ENCODE measurements at regions not wholly inside any gene's neighbourhood (a gene's known extent, or its start where the extent isn't known, plus 50 kb on each side); places are given as distances from the start of the nearest gene placed in this dataset.

DNA sequence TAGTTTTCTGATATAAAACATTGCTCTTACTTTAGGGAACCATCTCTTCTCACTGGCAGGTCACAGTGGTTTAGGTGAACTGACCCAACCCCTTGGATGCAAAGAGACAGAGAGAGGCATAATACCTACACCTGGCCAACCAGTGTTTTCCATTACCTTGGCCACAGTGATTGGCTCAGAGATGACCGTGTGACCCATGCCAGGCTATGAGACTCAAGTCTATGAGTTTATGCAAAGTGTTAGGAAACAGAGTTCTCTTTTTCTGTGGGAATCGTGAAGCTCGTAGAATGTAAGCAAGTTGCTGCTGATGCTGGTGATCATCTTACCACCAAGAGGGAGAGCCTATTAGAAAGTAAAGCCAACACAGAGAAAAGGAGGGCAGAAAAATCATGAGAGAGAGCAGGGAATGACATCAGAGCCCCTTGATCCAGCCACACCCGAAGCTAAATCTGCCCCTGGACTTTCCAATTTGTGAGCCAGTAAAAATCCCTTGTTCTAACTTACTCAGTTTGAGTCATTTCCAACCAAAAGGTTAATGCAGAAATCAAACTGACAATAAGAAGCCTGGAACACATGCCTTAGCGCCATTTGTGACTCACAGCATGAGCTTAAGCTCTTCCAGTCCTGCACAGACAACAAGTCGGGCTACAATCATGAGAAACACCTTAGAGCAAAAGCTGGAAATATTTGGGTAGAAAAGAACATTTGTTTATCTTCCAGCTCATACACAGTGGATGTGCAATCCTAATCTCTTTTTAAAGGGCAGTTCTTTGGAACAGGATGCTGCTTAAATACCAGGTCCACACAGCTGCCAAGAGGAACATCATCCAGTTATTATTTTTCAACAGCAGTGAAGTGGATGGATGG, 81.3 kb upstream of the KAZN start:
- Histone ChIP-seq H3K4me2 (replicated peaks; ENCODE audit: low read depth, low read length, poor library complexity, severe bottlenecking) (no peak overlapping the region), H3K4me1 (ENCODE audit: control insufficient read depth in 2 of 2, insufficient read depth in 2 of 2, low read length in 2 of 2) (no peaks in the 10 kb centered on the region), H4K20me1 (ENCODE audit: control insufficient read depth, insufficient read depth, low read length, poor library complexity, severe bottlenecking) (no peaks in the 10 kb centered on the region), H3K9ac (ENCODE audit: low read length) (no peak overlapping the region), H3K79me2 (ENCODE audit: control insufficient read depth, insufficient read depth, low read length) (no peaks in the 10 kb centered on the region), H2AFZ (ENCODE audit: insufficient read depth, low read depth, low read length, poor library complexity, severe bottlenecking) (no peak overlapping the region), H3K36me3 (replicated peaks in 1 of 2; ENCODE audit: control extremely low read depth in 1 of 2, control insufficient read depth in 1 of 2, extremely low read depth in 1 of 2, insufficient read depth in 2 of 2, low read length in 1 of 2) (no peaks in the 10 kb centered on the region), H3K9me3 (ENCODE audit: control extremely low read depth in 1 of 3, control insufficient read depth in 2 of 3, insufficient read depth in 1 of 3, low read length in 2 of 3) (no peaks in the 10 kb centered on the region), H3K4me3 (ENCODE audit: control extremely low read depth in 1 of 5, extremely low read depth in 1 of 5, insufficient read depth in 1 of 5, low read depth in 2 of 5, low read length in 4 of 5) (no peak overlapping the region), H3K27me3 (replicated peaks in 1 of 4; ENCODE audit: control extremely low read depth in 1 of 4, control insufficient read depth in 3 of 4, insufficient read depth in 4 of 4, low read length in 3 of 4) (no peaks in the 10 kb centered on the region), H3K27ac (ENCODE audit: low read length in 2 of 2) (no peak overlapping the region)
- H3K27me3 Mint-ChIP-seq = peaks cover 19% of the 10 kb centered on the region
- 64% methylated on average over 3 of the region's 6 CpGs for WGBS (ENCODE audit: insufficient coverage)
- POLR2A ChIA-PET = no interaction called here
- CTCF ChIA-PET = no interaction called here
- H3K9me3 Mint-ChIP-seq (ENCODE audit: insufficient read depth) = no peaks in the 10 kb centered on the region
- H3K4me3 Mint-ChIP-seq = no peak overlapping the region
- DNase-seq (no peak), ATAC-seq (ENCODE audit: low read depth) (no peak)
- H3K4me1 Mint-ChIP-seq = no peaks in the 10 kb centered on the region
- no peak overlapping the region for H3K27ac Mint-ChIP-seq
- intact Hi-C loops (cut with micrococcal nuclease) = no loop called here
- TF ChIP-seq, protein P1, sequence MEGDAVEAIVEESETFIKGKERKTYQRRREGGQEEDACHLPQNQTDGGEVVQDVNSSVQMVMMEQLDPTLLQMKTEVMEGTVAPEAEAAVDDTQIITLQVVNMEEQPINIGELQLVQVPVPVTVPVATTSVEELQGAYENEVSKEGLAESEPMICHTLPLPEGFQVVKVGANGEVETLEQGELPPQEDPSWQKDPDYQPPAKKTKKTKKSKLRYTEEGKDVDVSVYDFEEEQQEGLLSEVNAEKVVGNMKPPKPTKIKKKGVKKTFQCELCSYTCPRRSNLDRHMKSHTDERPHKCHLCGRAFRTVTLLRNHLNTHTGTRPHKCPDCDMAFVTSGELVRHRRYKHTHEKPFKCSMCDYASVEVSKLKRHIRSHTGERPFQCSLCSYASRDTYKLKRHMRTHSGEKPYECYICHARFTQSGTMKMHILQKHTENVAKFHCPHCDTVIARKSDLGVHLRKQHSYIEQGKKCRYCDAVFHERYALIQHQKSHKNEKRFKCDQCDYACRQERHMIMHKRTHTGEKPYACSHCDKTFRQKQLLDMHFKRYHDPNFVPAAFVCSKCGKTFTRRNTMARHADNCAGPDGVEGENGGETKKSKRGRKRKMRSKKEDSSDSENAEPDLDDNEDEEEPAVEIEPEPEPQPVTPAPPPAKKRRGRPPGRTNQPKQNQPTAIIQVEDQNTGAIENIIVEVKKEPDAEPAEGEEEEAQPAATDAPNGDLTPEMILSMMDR (IDR thresholded peaks at IDR 0.05) = no peak
- TF ChIP-seq EZH2 (IDR thresholded peaks at IDR 0.05; ENCODE audit: borderline replicate concordance, insufficient read depth, low read depth, low read length, poor library complexity, severe bottlenecking) = no peak

GRCh38 chr1:14517841-14518180, 80.7 kb upstream of the KAZN start:
- H3K79me2 ChIP-seq (ENCODE audit: control insufficient read depth, insufficient read depth, low read length) = no peaks in the 10 kb centered on the region
- ATAC-seq (ENCODE audit: low read depth) (no peak), DNase-seq (no peak)
- no peaks in the 10 kb centered on the region for H3K4me1 ChIP-seq (ENCODE audit: control insufficient read depth in 2 of 2, insufficient read depth in 2 of 2, low read length in 2 of 2)
- intact Hi-C loops (cut with micrococcal nuclease) = no loop called here
- WGBS (ENCODE audit: insufficient coverage) = 100% methylated on average over 1 of the region's 1 CpG
- no peaks in the 10 kb centered on the region for H3K27me3 ChIP-seq (replicated peaks in 1 of 4; ENCODE audit: control extremely low read depth in 1 of 4, control insufficient read depth in 3 of 4, insufficient read depth in 4 of 4, low read length in 3 of 4)
- TF ChIP-seq EZH2 (IDR thresholded peaks at IDR 0.05; ENCODE audit: borderline replicate concordance, insufficient read depth, low read depth, low read length, poor library complexity, severe bottlenecking) = no peak
- TF ChIP-seq, protein P1 (IDR thresholded peaks at IDR 0.05) = no peak
- H3K9me3 ChIP-seq (ENCODE audit: control extremely low read depth in 1 of 3, control insufficient read depth in 2 of 3, insufficient read depth in 1 of 3, low read length in 2 of 3) = no peaks in the 10 kb centered on the region
- no peaks in the 10 kb centered on the region for H3K4me1 Mint-ChIP-seq
- no peak overlapping the region for H2AFZ ChIP-seq (ENCODE audit: insufficient read depth, low read depth, low read length, poor library complexity, severe bottlenecking)
- CTCF ChIA-PET = no interaction called here
- no peak overlapping the region for H3K9ac ChIP-seq (ENCODE audit: low read length)
- H3K36me3 ChIP-seq (replicated peaks in 1 of 2; ENCODE audit: control extremely low read depth in 1 of 2, control insufficient read depth in 1 of 2, extremely low read depth in 1 of 2, insufficient read depth in 2 of 2, low read length in 1 of 2) = no peaks in the 10 kb centered on the region
- no peak overlapping the region for H3K4me2 ChIP-seq (replicated peaks; ENCODE audit: low read depth, low read length, poor library complexity, severe bottlenecking)
- H3K27ac ChIP-seq (ENCODE audit: low read length in 2 of 2) = no peak overlapping the region
- H3K4me3 ChIP-seq (ENCODE audit: control extremely low read depth in 1 of 5, extremely low read depth in 1 of 5, insufficient read depth in 1 of 5, low read depth in 2 of 5, low read length in 4 of 5) = no peak overlapping the region
- H3K27me3 Mint-ChIP-seq = peaks cover 21% of the 10 kb centered on the region
- H3K27ac Mint-ChIP-seq = no peak overlapping the region
- POLR2A ChIA-PET = no interaction called here
- H4K20me1 ChIP-seq (ENCODE audit: control insufficient read depth, insufficient read depth, low read length, poor library complexity, severe bottlenecking) = no peaks in the 10 kb centered on the region
- H3K4me3 Mint-ChIP-seq = no peak overlapping the region
- H3K9me3 Mint-ChIP-seq (ENCODE audit: insufficient read depth) = no peaks in the 10 kb centered on the region

Data from B cell (primary cell).